Spleen (tissue), 7 donors: ENCODE measurements at regions not wholly inside any gene's neighbourhood (a gene's known extent, or its start where the extent isn't known, plus 50 kb on each side); places are given as distances from the start of the nearest gene placed in this dataset.

Experiments
- POLR2A ChIP-seq, 3 donors: fragments of 450-650 bp; IDR thresholded peaks; one replicate each; pipeline ENCODE4 v1.5.1; 2017; ENCODE audit warnings: antibody characterized with exemption in 3 of 3, mild to moderate bottlenecking in 1 of 3
- POLR2AphosphoS5 ChIP-seq, 3 donors: sonication (generic); formaldehyde crosslinking; IDR thresholded peaks; one replicate each; pipeline ENCODE4 v1.5.1; 2017; ENCODE audit warnings: antibody characterized with exemption in 3 of 3
- TF ChIP-seq, protein P1 (sequence below), 11 experiments: fragments of 200-600 bp in 7 of 11; fragments of 450-650 bp in 4 of 11; sonication (generic) in 4 of 11; IDR thresholded peaks in 8 of 11; conservative IDR thresholded peaks in 3 of 11; 1 replicate in 7 of 11; 2 replicates in 4 of 11; pipeline versions ENCODE4 v1.4.0 to v1.8.0; 2016 to 2021; ENCODE audit warnings: antibody characterized with exemption in 11 of 11, inconsistent platforms in 4 of 11, mild to moderate bottlenecking in 1 of 11
- donor health status: DM: no; HTN: no; CAD: no; lungs with moderate emphysema.
- donor health status: DM: no; HTN: no; CAD: no.
- donor health status: DM: no; HTN: no; CAD: no.

- TF ChIP-seq POLR2AphosphoS5 (IDR thresholded peaks at IDR 0.05) = no peak
- TF ChIP-seq, protein P1, sequence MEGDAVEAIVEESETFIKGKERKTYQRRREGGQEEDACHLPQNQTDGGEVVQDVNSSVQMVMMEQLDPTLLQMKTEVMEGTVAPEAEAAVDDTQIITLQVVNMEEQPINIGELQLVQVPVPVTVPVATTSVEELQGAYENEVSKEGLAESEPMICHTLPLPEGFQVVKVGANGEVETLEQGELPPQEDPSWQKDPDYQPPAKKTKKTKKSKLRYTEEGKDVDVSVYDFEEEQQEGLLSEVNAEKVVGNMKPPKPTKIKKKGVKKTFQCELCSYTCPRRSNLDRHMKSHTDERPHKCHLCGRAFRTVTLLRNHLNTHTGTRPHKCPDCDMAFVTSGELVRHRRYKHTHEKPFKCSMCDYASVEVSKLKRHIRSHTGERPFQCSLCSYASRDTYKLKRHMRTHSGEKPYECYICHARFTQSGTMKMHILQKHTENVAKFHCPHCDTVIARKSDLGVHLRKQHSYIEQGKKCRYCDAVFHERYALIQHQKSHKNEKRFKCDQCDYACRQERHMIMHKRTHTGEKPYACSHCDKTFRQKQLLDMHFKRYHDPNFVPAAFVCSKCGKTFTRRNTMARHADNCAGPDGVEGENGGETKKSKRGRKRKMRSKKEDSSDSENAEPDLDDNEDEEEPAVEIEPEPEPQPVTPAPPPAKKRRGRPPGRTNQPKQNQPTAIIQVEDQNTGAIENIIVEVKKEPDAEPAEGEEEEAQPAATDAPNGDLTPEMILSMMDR (IDR thresholded peaks at IDR 0.05 in 8 of 11, conservative IDR thresholded peaks at IDR 0.05 in 3 of 11) = no peak
- no peak for TF ChIP-seq POLR2A (IDR thresholded peaks at IDR 0.05)
Measured at GRCh38 chr9:135230817-135231520, 143.5 kb downstream of the OLFM1 start.
